GM19238 (cell line): ENCODE measurements at regions not wholly inside any gene's neighbourhood (a gene's known extent, or its start where the extent isn't known, plus 50 kb on each side); places are given as distances from the start of the nearest gene placed in this dataset.

Experiments
- DNase-seq: peaks from one replicate; pipeline ENCODE4 v3.0.0; 2011; ENCODE audit warnings: low spot score; ENCODE audit not compliant: insufficient read length

DNA sequence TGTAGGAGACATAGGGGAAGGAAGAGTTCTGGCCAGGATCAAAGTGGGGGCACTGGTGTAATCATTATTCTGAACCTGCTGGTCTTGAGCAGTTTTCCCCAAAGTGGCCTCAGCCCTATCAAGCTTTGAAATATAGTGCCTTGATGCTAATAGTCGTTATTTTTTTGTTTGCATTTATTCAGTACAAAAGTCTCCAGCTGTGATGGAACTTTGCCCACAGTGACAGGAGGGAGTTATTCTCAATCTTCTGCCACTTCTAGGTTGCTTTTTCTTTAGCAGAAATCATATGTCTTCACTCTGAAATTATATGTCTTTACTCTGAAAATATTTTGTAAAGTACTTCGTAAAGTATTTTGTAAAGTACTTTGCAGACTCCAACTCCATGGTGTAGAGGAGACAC lies 93.1 kb downstream of the FAT3 start:
- no peak for DNase-seq

DNA sequence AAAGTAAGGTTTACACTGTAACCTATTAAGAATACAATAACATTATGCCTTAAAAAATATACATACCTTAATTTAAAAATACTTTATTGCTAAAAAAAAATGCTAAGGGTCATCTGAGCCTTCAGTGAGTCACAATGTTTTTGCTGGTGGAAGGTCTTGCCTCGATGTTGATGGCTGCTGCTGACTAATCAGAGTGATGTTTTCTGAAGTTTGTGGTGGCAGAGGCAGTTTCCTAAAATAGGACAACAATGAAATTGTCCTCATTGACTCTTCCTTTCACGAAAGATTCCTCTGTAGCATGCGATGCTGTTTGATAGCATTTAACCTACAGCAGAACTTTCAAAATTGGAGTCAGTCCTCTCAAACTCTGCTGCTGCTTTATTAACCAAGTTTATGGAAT lies 97.6 kb downstream of the FAT3 start:
- DNase-seq = no peak

DNA sequence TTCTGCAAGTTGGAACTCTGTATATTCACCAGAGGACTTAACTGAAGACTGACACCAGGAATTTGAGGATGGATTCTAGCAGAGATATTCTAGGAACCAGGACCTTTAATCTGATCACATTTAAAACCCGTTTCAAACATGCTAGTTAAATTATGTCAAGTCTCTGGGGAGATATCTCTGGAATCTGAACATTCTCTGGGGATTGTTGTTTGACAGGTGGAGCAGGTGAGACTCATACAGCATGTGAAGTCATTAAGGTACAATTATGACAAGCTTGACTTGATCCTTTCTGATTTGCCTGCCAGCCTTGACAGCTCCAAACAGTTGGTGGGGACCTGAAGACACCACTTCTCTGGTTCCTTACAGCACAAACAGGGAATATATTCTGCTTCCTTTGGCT lies 100.3 kb downstream of the FAT3 start:
- DNase-seq = no peak

DNA sequence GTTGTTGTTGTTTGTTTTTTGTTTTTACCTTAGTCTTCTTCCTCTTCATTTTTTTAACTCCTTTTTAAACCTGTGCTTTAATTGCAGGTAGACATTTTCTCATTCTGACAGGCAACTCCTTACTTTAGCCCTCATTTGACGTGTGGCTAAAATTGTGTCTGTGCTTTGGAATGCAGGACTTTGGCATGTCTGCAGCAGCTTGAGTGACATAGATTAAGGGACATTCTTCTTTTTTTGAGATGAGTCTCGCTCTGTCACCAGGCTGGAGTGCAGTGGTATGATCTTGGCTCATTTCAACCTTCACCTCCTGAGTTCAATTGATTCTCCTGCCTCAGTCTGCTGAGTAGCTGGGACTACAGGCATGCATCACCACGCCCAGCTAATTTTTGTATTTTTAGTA lies 100.8 kb downstream of the FAT3 start:
- DNase-seq = no peak

DNA sequence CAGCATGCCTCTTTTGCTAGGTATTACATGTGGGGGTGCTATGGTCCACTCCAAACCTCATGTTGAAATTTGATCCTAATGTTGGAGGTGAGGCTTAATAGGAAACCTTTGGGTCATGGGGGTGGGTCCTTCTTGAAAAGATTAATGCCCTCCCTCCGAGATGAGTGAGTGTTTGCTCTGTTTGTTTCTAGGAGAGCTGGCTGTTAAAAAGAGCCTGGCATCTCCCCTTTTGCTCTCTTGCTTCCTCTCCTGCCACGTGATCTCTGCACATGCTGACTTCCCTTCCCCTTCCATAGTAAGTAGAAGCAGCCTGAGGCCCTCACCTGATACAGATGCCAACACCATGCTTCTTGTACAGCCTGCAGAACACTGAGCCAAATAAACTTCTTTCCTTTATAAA lies 104.5 kb downstream of the FAT3 start:
- no peak for DNase-seq

DNA sequence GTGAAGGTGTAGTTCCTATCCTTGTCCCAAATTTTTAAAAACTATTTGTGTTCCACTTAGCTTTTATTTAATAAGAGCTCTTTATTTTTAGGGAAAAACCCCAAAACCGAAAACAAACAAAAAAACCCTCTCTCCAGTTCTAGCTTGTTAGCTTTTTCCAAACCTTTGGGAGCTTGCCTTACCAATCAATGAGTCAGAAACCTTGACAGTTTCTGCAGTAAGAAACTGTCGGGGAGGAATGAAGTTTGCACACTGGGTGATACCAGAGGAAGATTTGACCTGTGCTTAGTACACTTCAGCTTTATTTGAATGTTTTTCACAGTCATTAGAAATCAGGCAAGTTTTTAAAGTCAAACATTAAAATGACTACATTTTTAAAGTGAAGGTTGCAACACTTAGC lies 105.0 kb downstream of the FAT3 start:
- DNase-seq = no peak

DNA sequence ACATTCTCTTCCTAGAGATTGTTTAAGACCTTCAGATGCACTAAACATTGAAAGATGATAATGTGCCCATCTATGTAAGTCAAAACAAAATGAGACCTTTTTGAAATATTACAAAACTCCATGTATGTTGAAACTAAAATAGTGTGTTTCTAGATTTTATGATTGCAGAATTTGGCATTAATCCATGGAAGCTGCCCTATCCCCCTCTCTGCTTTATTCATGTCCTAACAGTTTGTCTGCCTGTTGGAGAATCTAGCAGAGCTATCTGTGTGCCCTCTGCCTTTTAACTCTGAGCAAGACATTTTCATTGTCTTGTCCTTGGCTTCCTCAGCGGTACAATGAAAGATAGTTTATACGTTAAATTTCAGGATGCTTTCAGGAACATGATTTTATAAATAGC lies 105.5 kb downstream of the FAT3 start:
- no peak for DNase-seq

DNA sequence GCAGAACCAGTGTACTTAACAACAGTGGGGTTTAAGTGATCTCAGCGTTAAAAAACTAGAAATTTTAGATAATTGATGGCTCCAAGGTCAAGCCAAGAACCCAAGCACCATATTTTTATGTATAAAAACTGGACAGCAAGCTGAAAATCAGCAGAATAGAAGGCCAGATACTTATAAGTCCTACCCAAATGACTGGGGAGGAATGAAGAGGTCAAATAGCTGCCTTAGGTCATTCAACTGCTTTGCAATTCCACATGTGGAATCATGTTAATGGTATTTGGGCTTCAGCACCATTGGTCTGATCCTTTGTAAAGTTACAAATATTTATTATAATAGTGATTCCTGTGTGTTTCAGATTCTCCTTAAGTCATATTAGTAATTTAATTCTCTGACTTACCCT lies 108.4 kb downstream of the FAT3 start:
- no peak for DNase-seq

DNA sequence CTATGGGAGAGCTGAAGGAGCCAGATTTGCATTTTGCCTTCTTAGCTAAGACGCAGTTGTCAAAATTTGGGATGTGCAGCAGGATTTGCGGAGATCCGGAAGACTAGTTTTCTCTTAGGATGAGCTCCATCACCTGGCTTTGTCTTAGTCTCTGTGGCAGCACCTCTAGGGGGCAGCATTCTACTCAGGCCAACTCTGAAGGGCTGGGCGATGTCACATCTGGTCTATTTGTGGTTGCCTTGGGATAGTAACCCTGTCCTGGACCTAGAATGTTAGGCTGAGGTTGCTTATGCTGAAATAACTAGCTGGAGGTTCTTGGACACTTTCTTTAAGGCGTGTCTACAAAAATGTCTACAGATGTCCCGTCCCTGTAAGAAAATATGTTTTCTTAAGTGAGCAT lies 116.2 kb downstream of the FAT3 start:
- no peak for DNase-seq

DNA sequence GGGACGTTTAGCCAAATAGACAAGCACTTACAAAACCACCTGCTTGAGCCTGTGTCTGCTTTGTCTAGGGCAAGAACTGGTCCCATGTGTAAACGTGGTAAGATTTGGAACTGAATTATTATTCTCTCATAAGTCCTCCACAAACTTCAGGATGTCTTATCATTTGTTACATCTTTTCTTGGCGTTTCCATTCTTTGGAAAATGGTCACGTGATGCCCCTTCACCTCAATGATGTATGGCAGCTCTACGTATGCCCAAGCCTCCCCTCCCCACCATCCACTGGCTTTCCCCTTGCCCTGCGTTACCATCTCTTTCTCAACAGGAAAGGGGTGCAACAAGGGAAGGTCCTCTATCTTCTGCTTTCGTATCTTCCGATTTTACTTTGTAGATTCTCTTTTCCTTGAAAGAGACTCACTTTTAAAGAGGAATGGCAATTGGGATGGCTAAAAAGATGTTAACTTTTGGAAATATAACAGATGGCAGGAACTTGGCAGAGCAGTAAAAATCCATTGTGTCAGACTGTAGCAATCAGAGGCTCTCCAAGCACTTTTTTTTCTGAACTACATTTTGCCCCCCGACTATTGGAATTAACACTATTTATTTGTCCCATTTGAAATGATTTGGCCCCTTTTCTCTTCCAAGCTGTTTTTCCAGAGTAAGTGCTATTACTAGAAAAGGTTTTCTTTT lies 117.6 kb downstream of the FAT3 start:
- DNase-seq = no peak

DNA sequence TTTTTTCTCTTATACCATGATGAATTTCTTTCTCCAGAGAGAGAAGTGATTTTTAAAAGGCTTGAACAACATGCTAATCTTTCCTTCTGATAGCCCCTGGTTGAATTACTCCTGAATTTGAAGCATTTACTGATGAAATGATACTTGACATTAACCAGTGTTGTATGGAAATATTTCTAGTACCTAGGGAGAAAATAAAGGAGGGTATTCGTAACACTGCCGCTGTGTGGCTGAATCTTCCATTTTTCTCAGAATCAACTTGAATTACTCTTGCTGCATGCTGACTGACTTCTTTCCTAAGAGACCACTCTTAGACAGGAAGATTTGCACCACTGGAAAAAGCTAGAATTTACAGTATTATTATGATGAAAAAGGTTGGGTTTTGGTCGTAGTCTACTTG lies 118.3 kb downstream of the FAT3 start:
- DNase-seq = no peak

DNA sequence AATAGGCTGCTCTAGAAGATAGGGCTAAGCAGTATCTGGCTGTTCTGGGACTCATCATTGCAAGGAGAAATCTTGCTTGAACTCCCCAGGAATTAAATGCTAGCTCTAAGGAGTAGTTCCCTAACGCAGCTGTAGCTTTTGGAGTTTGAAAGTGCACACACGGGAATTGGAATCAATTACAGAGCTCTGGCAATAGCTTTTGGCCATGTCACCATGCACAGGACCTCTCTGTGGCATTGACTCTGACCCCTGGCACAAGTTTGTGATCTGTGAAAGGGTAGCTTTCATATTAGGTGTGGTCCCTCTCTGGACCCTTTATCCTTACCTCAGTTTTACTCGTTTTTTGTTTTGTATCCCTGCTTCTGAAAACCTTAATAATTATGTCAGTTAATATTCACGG lies 121.6 kb downstream of the FAT3 start:
- no peak for DNase-seq

DNA sequence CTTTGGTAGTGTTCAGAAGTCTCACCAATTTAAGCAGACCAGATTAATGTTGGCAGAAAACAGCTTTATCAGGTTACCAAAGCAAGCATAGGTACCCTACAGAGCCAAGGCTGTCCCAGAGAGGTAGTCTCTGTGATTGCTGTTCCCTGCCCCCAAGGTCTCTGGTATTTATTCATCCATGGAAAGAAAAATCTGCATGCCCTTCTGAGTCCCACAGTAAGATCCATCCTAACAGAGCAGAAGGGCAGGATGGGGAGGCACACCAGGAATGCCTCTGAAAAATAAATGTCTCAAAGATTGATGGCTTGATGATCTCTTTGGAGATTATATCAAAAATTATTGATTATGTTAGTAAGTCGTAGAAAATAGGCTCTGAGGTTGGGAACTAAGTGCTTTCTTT lies 122.8 kb downstream of the FAT3 start:
- no peak for DNase-seq

DNA sequence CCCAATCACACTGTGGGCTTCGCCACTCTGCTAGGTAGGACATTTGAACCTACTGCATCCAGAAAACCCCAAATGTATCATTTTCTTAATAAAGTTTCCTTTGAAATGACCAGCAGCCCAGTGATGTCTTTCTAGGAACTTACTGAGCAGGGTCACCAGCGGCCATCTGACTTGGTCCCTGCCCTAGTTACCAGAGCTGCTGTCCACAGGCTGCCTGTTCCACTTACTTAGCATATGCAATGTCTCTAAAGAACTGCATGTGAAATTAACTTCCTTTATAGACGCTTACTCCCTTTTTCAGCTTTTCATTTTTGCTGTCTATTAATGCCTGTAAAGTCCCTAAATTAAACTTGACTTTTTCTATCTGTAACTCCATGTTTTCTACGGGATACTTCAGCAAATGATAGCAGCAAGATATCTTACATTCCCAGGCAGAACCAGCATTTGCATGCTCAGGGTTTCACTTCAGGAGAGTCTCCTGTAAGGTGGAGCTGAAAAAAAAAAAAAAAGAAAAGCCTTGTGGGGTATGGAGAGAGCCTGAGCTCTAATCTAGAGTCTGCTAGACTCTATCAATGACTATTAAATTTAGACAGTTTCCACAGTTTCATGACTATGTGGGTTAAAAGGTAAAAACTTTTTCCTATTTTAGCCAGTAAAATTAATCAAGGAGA lies 125.0 kb downstream of the FAT3 start:
- no peak for DNase-seq

DNA sequence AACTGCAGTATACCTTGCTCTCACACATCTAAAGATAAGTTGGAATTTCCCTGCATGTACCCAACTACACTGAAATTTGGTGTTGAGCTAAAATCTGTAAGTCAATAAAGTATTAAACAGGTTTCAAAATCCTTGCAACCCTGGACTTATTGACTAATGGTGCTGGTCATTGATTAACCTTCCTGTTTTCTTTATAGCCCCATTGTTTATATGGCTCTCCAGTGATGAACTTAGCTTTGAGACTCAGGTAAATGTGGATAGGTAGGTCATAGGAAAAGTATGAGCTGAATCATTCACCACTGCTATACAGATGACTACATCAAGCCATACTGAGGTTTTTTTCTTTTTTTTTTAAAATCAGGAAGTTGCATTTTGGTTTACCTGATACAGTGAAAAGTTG lies 132.7 kb downstream of the FAT3 start:
- no peak for DNase-seq

DNA sequence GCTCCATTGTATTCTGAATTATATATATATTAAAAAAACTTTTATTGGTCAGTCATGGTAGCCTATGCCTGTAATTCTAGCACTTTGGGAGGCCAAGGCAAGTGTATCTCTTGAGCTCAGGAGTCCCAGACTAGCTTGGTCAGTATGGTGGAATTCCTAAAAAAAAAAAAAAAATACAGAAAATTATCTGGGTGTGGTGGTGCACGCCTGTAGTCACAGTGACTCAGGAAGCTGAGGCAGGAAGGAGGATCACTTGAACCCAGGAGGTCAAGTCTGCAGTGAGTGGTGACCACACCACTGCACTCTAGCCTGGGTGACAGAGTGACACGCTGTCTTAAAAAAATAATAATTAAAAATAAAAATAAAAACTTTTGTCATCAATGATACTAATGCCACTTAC lies 133.2 kb downstream of the FAT3 start:
- DNase-seq = no peak

DNA sequence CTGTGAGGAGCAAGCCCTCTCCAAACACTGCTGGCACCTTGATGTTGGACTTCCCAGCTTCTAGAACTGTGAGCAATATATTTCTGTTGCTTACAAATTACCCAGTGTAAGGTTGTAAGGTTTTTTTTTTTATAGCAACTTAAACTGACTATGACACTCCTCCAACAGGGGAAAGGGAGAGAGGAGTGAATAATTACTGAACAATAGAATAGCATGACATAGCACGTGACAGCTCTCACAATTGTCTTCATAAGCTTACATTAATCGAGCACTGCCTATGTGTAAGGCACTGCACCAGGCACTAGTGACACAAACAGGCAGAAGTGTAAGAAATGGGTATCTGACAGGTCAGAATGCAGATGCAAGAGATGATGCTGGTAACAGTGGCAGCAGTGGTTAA lies 136.9 kb downstream of the FAT3 start:
- DNase-seq = no peak

DNA sequence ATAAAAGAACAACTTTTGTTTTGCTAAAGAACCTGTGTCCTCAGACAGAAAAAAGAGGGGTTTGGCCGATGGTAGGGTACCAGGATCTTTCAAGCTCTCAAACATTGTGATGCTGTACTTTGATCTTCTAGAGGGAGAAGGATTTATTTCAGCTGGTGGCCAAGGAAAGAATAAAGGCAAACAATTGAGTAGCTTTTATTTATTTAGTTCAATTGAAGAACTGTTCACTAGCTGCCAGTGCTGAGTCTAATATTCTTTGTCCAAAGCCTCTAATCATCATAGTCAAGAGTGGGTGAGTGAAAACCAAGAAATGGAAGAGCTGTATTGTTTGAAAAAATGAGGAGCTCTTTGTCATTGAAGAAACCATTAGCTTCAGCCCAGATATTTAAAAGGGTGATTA lies 138.4 kb downstream of the FAT3 start:
- DNase-seq = no peak

DNA sequence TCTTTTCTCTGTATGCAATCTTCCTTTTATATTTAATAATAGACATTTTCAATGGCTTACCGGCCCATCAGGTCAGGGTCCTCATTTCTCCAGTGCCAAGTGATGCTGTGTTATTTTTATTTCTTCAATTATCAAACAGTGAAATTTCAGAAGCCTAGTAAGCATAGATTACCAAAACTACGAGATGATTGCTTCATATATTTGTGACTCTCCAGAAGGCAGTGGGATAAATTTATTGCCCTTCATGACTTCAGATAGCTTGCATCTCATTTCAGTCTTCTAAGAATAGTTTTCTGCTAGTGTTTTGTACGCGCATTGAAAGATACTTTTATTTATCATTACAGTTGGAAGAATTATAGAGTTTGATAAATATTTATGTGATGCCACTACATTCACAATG lies 139.6 kb downstream of the FAT3 start:
- DNase-seq = no peak

DNA sequence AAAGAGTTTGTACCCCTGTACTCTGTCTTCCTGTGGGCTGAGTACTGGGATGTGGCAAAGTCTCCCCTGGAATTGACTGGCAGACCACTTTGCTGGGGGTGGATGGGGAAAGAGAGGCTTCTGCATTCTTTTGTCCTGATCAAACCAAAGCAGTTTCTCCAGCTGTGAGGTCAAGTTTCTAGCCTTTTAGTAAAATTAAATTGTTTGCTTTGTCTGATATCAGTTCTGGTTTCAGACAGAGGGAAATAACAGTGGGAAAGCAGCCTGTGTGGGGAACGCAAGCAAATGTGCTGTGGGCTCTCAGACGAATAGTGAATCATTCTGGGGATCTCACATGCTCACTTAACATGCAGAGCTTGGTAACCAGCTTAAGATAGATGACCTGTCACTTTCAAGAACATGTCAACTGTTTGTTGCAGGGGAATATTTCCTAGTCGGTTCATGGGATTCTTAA lies 151.6 kb downstream of the FAT3 start:
- DNase-seq = no peak

DNA sequence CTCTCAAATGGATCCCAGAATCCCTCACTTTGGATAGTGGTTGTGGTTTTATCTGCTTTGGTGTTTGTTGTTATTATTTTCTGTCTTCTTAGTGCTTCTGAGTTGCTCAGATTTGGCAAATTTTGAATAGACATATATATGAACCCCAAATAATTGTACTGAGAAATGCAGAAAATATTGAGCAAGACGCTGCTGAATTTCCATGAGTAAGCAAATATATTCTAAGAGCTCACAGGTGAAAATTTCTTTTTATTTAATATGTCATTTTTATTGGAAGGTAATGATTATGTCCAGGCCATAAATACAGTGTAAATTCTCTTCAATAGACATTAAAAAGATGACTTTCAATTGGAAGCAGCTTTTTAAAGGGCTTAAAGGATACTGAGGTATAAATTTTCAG lies 152.1 kb downstream of the FAT3 start:
- DNase-seq = no peak

DNA sequence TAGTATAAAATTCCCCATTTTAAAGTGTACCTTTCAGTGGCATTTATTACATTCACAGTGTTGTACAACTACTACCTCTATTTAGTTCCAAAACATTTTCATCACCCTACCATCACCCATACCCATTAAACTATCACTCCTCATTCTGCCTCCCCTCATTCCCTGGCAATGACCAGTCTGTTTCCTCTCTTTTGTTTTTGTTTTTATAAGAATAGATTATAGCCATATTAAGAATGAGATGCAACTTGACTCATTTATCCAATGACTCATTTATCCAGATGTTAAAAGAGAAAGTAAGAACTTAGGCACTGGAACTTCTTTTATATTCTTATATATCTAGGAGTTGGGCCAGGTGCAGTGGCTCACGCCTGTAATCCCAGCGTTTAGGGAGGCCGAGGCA lies 156.3 kb downstream of the FAT3 start:
- no peak for DNase-seq

DNA sequence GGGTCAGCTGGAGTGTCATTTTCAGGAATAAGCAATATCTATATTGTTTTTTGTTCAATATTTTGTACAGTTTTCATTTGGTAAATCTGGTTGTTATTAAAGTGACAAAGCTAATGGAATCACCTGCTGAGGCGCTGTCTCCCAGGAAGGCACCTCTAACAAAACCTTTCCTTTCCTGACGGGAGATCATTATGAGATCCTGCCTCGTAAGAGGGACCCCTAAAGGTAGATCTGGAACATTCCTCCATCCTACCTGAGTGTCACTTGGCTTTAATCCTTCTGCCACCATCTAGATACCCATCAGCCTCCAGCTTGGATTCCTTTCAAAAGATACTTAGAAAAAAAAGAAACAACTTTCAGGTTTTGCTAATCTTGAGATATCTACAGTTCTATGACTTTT lies 157.7 kb downstream of the FAT3 start:
- no peak for DNase-seq

DNA sequence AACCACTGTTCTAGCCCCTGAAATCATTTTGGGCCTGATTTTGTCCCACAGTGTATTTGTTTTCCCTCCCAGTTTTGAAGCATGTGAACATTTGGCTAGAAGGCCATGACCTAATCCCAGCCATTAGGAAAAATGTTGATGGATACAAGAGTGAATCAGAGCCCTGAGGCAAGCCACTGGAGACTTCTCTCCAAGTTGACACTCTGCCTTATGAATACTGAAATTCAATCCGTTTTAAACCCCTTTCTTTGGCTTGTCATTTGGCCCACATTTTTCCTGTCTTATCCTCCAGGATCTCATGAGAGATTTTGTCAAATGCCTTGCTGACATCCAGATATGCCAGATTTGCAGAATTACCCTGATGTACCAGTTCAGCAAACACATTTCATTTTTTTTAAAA lies 158.8 kb downstream of the FAT3 start:
- no peak for DNase-seq
